GM18508 (cell line): ENCODE measurements at regions not wholly inside any gene's neighbourhood (a gene's known extent, or its start where the extent isn't known, plus 50 kb on each side); places are given as distances from the start of the nearest gene placed in this dataset.
"Not testable (repeated sequence)": the region's sequence is repeated elsewhere in the genome, so short reads cannot be mapped to it uniquely, and the experiment has no call there.

Source experiments
- ATAC-seq: cut with Tn5 transposase; IDR thresholded peaks from one replicate; pipeline ENCODE4 v1.9.1; 2021; ENCODE audit warnings: moderate number of reproducible peaks; ENCODE audit not compliant: insufficient read depth, unreplicated experiment

- ATAC-seq = no peak
Measured at GRCh38 chr15:39512643-39513042, 68.2 kb upstream of the THBS1 start.

- ATAC-seq = no peak
Measured at GRCh38 chr15:39513936-39514335, 66.9 kb upstream of the THBS1 start.

DNA sequence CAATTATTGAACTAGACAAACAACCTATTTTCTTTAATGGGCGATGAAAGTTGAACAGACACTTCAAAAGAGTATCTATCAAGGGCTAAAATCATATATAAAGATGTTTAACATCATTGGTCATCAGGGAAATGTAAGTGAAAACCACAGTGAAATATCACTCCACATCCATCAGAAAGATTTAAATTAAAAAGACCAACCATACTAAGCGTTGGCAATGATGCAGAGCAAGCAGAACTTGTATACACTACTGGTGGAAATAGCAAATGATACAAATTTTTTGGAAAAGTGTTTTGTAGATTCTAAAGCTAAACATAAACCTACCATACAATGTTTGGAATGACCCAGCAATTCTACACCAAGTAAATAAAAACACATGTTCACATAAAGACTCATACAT, 65.9 kb upstream of the THBS1 start:
- ATAC-seq = no peak

DNA sequence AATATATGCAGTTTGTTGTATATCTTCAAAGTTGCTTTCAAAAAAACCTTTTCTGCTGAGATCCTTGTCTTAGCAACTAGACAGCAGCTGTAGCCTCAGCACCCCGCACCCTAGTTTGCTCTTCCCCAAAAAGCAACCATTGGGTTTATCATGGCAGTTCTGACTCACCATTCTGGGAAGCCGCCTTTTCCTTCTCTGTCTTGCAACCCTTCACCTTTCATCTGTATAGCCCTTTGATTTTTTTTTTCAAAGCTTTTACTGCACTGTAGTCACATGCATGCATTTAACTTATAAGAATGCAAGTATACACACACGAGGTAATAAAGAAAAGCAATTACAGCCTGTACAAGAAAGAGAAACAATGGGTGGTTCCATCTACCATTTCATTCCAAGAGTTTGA, 65.1 kb upstream of the THBS1 start:
- ATAC-seq = no peak

GRCh38 chr15:39517122-39517855, 63.6 kb upstream of the THBS1 start:
- ATAC-seq = no peak

GRCh38 chr15:39523968-39524367, 56.9 kb upstream of the THBS1 start:
- not testable (repeated sequence) for ATAC-seq

DNA sequence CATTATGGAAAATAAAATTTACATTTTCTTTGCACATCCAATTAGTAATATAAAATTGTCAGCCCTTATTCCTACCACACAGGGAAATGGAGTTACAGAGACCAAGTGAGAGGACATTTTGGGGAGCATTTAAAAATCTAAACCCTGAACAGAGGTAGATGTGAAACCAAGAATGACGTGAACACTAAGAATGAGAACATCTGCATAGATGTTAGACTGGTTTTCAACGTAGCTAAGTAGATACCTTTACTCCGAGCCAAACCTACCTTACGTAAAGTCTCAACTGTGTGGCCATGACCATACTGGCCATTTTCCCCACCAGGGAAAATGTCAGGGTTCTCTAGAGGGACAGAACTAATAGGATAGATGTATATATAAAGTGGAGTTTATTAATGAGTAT, 51.4 kb upstream of the THBS1 start:
- ATAC-seq = no peak

GRCh38 chr15:39530480-39531342, 50.2 kb upstream of the THBS1 start:
- no peak for ATAC-seq
